ENCODE measurements at regions not wholly inside any gene's neighbourhood (a gene's known extent, or its start where the extent isn't known, plus 50 kb on each side); places are given as distances from the start of the nearest gene placed in this dataset.
A peak's percentile ranks its signal among the peaks of the same experiment; 100 is the strongest.
"Not testable (repeated sequence)": the region's sequence is repeated elsewhere in the genome, so short reads cannot be mapped to it uniquely, and the experiment has no call there.

- DNase-seq (ENCODE audit: low read depth): no peak
These were observed 181.5 kb upstream of the ID2 start for GRCh38 chr2:8500124-8501054.

DNA sequence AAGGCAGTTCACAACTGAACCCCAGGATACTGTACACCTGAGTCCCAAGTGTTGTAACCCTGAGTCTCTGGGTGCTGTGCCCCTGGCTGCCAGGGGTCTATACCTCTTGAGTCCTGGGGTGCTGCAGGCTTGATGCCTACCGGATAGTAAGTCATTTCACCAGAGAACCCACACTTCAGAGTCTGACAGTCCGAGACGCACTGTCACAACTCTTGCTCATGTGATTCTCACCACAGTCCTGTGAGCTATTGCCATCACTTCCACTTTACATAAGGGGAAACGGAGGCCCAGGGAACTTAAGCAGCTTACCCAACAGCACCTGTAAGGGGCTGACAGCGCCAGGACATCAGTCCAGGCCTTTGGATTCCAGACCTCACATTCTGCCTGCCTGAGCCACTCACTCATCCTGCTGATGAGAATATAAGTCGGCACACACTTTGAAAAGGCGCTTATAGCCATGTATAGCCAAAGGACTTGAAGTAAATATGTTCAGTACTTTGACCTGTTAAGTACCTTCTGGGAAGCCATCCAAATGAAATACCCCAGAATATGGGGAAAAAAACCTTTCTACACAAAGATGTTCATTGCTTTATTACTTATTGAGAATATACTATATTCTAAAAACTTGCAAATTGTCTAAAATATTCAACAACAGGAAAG is 180.7 kb upstream of the ID2 start:
- DNase-seq (ENCODE audit: low read depth): no peak

DNA sequence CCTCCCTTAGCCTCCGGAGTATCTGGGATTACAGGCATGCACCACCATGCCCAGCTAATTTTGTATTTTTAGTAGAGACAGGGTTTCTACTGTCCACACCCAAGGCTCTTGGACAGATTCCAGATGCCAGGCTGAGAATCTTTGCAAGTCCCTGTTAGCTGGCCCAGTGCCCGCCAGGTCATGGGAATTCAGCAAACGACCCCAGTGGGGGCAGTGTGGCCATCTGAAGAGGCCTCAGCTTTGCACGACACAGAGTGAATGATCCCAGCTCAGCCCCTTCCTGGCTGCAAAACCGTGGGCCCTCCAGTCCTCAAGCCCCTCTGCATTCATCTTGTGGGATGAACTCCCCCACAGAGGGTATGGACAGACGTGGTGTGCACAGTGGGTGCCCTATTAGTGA is 179.5 kb upstream of the ID2 start:
- no peak for DNase-seq (ENCODE audit: low read depth)

DNA sequence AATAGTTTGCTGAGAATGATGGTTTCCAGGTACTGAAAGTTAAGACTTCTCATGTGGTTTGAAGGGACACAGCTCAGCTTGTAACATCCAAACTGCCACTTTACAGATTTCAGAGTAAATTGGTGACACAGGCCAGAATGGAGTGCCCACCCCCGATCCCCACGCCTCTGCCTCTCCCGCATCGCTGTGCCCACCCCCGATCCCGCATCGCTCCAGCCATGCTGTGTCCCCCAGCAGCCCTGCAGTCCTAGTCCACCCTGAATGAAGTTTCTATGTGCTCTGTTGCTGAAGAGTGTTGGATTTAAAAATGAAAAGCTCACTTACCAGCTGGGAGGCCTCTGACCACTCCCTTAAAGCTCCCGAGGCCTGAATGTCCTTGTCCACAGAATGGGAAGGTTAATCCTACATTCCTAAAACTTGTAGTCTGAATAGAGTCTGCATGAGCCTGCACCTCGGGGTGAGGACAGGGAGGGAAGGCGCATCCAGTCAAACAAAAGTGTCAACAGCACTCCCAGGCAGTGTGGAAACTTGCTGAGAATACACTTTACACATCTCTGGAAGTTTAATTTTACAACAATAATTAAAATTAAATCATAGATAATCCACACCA is 176.4 kb upstream of the ID2 start:
- DNase-seq (ENCODE audit: low read depth): no peak

GRCh38 chr2:8506746-8507145 is 175.1 kb upstream of the ID2 start:
- no peak for DNase-seq (ENCODE audit: low read depth)

DNA sequence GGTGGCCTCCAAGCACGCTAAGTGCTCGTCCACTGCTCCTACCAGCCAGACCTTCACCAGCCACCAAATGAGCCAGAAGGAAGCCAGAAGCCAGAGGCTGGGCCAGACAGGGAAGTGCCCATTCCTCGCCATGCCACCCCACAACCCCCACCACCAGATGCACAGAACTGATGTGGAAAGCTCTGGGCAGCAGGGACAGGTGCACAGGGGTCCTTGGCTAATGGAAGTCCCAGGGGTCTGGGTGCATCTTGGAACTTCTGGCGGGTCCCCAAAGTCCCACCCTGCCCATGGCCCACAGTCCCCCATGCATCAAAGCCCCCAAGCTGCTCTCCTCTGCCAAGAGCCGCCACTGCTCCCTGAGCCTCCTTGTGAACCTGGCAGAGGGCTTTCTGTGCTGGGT is 173.1 kb upstream of the ID2 start:
- no peak for DNase-seq (ENCODE audit: low read depth)

DNA sequence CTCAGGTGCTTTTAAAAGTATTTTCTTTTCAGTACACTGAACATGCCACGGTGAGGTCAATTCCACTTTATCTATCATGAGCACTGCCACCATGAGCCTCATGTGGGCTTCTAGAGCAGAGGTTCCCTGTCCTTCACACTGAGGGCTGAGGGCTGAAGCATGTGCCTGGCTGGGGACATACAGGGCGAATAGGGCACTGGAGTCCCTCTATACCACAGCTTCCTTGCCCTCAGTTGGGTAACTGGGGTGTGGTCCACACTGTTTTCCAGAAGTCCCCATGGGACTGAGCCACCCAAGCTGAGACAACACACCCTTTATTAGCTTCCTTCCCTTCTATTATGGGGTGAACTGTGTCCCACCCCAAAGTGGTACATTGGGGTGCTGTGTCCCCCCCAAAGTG is 172.2 kb upstream of the ID2 start:
- no peak for DNase-seq (ENCODE audit: low read depth)

DNA sequence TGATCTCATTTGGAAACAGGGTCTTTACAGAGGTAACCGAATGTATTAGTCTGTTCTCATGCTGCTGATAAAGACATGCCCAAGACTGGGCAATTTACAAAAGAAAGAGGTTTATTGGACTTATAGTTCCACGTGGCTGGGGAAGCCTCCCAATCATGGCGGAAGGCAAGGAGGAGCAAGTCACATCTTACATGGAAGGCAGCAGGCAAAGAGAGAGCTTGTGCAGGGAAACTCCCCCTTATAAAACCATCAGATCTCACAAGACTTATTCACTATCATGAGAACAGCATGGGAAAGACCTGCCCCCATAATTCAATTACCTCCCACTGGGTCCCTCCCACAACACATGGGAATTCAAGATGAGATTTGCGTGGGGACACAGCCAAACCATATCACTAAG is 171.8 kb upstream of the ID2 start:
- not testable (repeated sequence) for DNase-seq (ENCODE audit: low read depth)

DNA sequence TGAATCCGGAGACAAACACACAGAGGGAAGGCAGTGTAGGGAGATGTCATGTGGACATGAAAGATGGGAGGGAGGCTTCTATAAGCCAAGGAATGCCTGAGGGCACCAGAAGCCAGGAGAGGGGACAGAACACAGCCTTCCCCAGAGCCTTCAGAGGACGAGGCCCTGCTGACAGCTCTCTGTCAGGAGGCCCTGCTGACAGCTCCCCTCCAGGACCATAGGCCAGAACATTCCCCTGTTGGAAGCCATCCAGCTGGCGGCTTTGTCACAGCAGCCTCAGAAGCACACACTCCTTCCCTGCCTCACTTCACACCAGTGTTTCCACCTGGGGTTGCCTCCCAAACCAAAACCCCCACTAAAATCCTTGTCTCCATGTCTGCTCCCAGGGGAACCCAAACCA is 171.3 kb upstream of the ID2 start:
- DNase-seq (ENCODE audit: low read depth): no peak

- DNase-seq (ENCODE audit: low read depth): peak; percentile 2
These were observed 169.8 kb upstream of the ID2 start for GRCh38 chr2:8511868-8512612.

- DNase-seq (ENCODE audit: low read depth): no peak
These were observed 168.1 kb upstream of the ID2 start for GRCh38 chr2:8513601-8514273.

- DNase-seq (ENCODE audit: low read depth): no peak
These were observed 167.6 kb upstream of the ID2 start for GRCh38 chr2:8514274-8514662.

DNA sequence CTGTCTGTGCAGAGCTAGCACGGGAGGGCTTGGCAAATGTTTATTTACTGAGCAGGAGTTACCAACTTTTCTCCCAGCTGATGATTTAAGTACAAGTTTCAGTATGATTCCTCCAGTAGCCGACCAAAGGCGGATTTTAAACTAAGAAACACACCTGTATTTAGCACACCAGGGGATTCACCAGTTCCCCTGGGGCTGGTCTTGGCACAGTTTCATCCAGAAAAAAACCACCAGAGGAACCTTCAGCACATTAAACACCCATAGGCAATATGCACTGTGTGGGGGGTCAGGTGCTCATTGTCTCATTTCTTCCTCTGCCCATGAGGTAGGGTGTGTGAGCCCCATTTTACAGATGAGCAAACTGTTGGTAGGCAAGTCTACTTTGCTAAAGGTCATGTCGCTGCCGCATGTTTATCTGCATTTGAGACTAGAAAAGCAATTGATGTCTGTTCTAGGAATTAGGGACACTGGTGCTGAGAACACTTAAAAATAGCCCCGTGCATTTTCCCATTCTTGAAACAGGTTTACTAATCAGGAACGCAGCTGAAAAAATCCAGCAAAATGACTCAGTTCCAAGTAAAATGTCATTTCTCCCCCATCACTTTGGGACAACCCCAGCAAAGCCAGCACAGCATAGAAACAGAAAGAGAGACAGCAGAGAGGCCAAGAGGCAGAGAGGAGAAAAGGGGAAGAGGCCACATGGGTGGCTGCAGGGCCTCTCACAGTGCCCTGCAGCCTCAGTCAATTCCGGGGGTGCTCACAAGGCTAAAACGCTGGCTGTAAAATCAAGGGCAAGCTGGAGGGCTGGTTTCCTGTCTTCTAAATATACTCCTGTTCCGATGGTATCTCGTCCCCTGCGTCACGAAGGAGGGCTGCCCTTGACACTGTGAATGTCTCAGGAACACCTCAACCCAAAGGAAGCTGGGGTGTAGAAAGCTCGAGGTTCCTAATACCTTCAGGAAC is 166.8 kb upstream of the ID2 start:
- no peak for DNase-seq (ENCODE audit: low read depth)

GRCh38 chr2:8515864-8516533 is 165.9 kb upstream of the ID2 start:
- no peak for DNase-seq (ENCODE audit: low read depth)

DNA sequence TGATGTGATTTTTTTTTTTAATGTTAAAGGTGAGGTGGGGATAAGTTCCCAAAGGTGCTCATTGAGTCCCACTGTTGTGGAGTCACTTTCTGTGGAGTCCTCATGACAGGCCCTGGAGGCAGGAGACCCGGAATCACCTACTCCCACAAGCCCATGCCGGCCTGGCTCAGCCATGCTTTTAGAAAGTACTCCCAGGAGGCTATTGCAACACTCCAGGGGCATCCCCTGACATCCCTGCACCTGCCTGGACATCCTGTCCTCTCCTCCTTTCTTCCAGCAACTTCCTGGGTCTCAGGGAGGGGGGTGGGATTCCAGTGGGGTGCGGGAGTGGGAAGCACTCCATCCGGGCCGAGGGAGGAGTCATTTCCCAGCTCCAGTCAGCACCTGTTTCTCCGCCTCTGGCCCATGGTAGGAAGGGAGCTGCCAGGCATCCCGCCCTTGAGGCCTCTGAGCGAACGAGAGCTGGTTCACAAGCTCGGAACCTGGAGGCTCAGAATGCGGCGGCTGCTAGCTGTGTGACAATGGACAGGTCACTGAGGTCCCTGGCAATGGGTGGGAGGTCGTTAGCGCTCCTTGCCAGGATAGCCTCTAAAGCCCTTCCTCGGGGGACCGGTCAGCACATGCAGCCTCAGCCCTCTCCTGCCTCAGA is 163.9 kb upstream of the ID2 start:
- DNase-seq (ENCODE audit: low read depth): no peak

DNA sequence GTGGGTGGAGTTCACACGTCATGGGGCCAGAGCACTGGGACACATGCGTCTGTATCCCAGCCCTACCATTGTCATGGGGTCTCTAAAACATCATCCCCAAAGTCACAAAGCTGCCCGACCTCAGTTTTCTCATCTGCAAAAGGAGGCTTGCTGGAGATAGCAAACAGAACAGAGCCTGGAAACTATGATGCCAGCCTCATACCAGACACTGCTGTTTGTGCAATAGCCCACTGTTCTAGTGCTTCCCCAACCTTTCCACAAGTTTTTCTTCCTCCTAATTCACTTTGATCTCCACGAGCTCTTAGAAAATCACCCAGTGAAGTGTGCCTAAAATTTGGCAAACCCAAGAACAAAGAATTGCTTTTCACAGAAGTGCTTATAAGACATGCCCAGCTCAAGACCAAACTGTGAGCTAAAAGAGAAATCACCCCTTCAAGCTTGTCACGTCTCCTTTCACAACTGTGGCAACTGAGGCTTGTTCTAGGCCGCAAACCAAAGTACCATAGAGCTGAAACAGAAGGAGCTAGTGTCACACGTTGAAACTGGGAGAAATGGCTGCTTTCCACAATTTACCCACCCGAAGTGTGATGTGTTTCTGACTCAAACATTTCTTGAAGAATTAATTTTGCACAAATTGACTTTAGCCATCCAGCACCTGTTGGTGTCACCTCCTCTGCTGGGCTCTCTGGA is 162.7 kb upstream of the ID2 start:
- DNase-seq (ENCODE audit: low read depth): no peak

DNA sequence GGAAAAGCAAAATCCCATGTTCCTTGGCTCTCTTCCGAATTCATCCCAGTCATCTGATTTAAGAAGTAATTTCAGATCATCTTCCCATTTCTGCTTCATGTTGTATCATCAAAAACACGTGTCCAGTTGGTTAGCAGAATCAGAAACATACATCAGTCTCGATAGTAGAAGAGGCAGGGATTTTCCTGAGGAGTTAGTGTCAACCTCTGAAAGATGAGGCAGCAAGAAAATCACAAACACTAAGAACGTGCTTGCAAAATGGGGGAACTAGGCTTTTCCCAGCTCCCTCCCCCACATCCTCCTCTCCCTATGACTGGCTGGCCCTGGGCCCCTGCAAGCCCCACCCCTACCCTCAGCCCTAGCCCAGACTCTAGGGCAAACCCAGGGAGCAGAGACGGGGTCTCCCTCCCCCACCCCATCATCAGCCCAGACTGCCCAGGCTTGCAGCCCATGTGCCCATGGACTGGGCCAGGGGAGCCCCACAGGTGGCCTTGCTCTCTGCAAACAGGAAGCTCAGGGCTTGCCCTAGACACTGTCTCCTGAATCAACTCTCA is 161.0 kb upstream of the ID2 start:
- no peak for DNase-seq (ENCODE audit: low read depth)

DNA sequence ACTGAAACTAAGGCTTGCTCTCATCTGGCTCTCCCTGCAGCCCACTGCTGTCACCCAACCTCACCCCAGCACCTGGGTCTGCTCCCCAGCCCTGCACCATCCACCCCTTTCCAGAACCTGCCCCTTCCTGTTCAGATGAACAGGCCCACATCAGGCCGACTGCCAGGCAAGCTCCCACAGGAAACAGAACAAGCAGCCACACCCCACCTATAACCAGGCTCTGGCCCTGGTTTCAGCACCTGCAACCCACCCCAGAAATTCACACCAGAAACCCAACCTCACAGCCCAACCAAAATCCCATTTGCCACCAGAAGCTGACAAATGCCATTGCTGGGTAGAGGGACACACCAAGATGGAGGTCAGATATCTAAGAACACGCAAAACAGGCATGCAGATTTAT is 159.2 kb upstream of the ID2 start:
- no peak for DNase-seq (ENCODE audit: low read depth)

DNA sequence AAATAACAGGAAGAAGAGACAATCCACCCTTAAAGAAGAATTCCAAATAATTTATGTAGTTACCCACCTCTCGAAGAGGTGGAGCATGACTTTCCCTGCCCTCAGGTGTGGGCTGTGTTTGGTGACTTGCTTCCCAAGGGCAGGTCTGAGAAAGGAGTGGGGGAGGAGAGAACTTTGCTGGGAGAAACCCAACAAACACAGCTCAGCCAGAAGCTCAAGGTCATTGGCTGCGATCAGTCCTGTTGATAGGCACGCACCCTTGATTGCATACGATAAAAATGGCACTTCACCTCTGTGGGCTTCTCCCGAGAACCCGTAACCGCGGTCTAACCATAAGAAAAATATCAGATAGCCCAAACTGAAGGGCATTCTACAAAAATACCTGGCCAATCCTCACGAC is 157.5 kb upstream of the ID2 start:
- no peak for DNase-seq (ENCODE audit: low read depth)

All from ELR (cell line).